Mesendoderm (in vitro differentiated cells): ENCODE measurements at regions not wholly inside any gene's neighbourhood (a gene's known extent, or its start where the extent isn't known, plus 50 kb on each side); places are given as distances from the start of the nearest gene placed in this dataset.

Source experiments
- DNase-seq: peaks from one replicate; pipeline ENCODE4 v3.0.0; 2013
- H2AK5ac ChIP-seq: 2 replicates; pipeline ENCODE4 v1.6.1; 2013; ENCODE audit warnings: low read length, inconsistent platforms
- H2BK120ac ChIP-seq: 2 replicates; pipeline ENCODE4 v1.6.1; 2013; ENCODE audit warnings: low read depth, mild to moderate bottlenecking, low read length, moderate library complexity, mixed read lengths
- H2BK15ac ChIP-seq: replicated peaks from 2 replicates; pipeline ENCODE4 v1.6.1; 2013; ENCODE audit warnings: low read depth, mild to moderate bottlenecking, moderate library complexity
- H2BK5ac ChIP-seq: 2 replicates; pipeline ENCODE4 v1.6.1; 2013; ENCODE audit warnings: low read length, inconsistent platforms
- H3K18ac ChIP-seq: 2 replicates; pipeline ENCODE4 v1.6.1; 2013; ENCODE audit warnings: mild to moderate bottlenecking, low read length, mixed read lengths
- H3K23ac ChIP-seq: one replicate; pipeline ENCODE4 v1.6.1; 2013; ENCODE audit warnings: low read length
- H3K27ac ChIP-seq: 2 replicates; pipeline ENCODE4 v1.5.1; 2013; ENCODE audit warnings: low read depth, mild to moderate bottlenecking, inconsistent platforms, low read length, moderate library complexity
- H3K27me3 ChIP-seq: 2 replicates; pipeline ENCODE4 v1.6.1; 2013; ENCODE audit warnings: low read length, control low read depth, mild to moderate bottlenecking, inconsistent platforms; ENCODE audit not compliant: insufficient read depth, poor library complexity
- H3K36me3 ChIP-seq: 2 replicates; pipeline ENCODE4 v1.6.1; 2013; ENCODE audit warnings: low read length, inconsistent platforms; ENCODE audit not compliant: control insufficient read depth, insufficient read depth
- H3K4ac ChIP-seq: one replicate; pipeline ENCODE4 v1.6.1; 2013; ENCODE audit warnings: low read depth, mild to moderate bottlenecking, low read length, moderate library complexity
- H3K4me1 ChIP-seq: 2 replicates; pipeline ENCODE4 v1.6.1; 2013; ENCODE audit warnings: low read depth, low read length, inconsistent platforms; ENCODE audit not compliant: control insufficient read depth
- H3K4me2 ChIP-seq: 2 replicates; pipeline ENCODE4 v1.6.1; 2013; ENCODE audit warnings: low read length
- H3K4me3 ChIP-seq: 2 replicates; pipeline ENCODE4 v1.5.1; 2013; ENCODE audit warnings: mild to moderate bottlenecking, low read length
- H3K56ac ChIP-seq: one replicate; pipeline ENCODE4 v1.6.1; 2013; ENCODE audit warnings: low read length
- H3K79me1 ChIP-seq: 2 replicates; pipeline ENCODE4 v1.6.1; 2013; ENCODE audit warnings: low read length, inconsistent platforms
- H3K79me2 ChIP-seq: 2 replicates; pipeline ENCODE4 v1.6.1; 2013; ENCODE audit warnings: mild to moderate bottlenecking, low read length; ENCODE audit not compliant: control insufficient read depth, insufficient read depth
- H3K9ac ChIP-seq: 2 replicates; pipeline ENCODE4 v1.6.1; 2013; ENCODE audit warnings: low read length, inconsistent platforms
- H4K5ac ChIP-seq: one replicate; pipeline ENCODE4 v1.6.1; 2013; ENCODE audit warnings: low read length
- H4K8ac ChIP-seq: one replicate; pipeline ENCODE4 v1.6.1; 2013; ENCODE audit warnings: low read depth, mild to moderate bottlenecking, control low read depth, low read length, moderate library complexity
- WGBS: extraction: QIAGEN DNeasy Blood & Tissue Kit; methylation state at CpG from one replicate; pipeline ENCODE4 v1.1.7; 2013; ENCODE audit warnings: low lambda C conversion rate, missing lambda C conversion rate; ENCODE audit not compliant: insufficient coverage; ENCODE audit errors: extremely low coverage; 5-methylcytosine and 5-hydroxymethylcytosine counted together

DNA sequence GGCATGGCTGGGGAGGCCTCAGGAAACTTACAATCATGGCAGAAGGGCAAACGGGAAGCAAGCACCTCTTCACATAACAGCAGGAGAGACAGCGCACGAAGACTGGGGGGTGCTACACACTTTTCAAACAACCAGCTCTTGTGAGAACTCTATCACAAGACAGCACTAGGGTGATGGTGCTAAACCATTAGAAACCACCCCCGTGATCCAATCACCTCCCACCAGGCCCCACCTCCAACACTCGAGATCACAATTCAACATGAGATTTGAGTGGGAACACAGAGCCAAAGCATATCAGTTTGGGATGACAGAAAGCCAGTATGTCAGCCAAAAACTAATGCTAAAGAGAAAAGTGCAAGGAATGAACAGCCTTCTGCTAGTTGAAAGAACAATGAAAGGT is 309.8 kb upstream of the CCDC54 start:
- Histone ChIP-seq H3K27ac (no peak overlapping the region), H3K27me3 (no peaks in the 10 kb centered on the region), H2AK5ac (no peak overlapping the region), H3K36me3 (no peaks in the 10 kb centered on the region), H3K56ac (no peak overlapping the region), H4K5ac (no peak overlapping the region), H3K79me1 (no peaks in the 10 kb centered on the region), H3K4me3 (no peak overlapping the region), H3K23ac (no peak overlapping the region), H3K18ac (no peak overlapping the region), H3K4ac (no peak overlapping the region), H2BK5ac (no peak overlapping the region), H3K4me1 (no peaks in the 10 kb centered on the region), H3K79me2 (no peaks in the 10 kb centered on the region), H4K8ac (no peak overlapping the region), H3K9ac (no peak overlapping the region), H2BK15ac (no peak overlapping the region), H2BK120ac (no peak overlapping the region), H3K4me2 (no peak overlapping the region)
- no CpG with 5 or more reads among the region's 5 CpGs for WGBS
- DNase-seq = no peak

DNA sequence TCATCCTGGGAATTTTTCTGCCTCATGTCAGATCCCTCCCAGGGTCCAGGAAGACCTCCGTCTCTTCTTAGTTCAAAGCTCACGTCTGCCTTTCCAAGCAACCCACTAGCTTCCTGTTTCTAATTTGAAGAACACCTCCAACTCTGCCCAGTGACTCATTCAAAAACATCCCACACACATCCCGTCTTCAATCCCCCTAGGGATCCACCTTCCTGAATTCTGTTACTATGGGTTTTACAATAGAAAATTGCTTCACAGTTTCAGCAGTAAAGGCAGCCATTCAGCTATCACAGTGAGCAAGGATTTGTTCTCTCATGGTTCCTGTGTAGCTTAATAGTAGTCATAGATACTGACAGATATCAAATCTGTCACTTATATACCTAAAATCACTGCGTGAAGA is 308.3 kb upstream of the CCDC54 start:
- no peaks in the 10 kb centered on the region for H3K79me1 ChIP-seq
- H3K4me1 ChIP-seq = no peaks in the 10 kb centered on the region
- no peak overlapping the region for H3K9ac ChIP-seq
- no peak overlapping the region for H3K27ac ChIP-seq
- peak overlapping the region; percentile 54 for H2BK120ac ChIP-seq
- no peak overlapping the region for H3K4me2 ChIP-seq
- H3K23ac ChIP-seq = no peak overlapping the region
- H3K79me2 ChIP-seq = no peaks in the 10 kb centered on the region
- H3K4ac ChIP-seq = no peak overlapping the region
- no peak overlapping the region for H3K56ac ChIP-seq
- H4K5ac ChIP-seq = no peak overlapping the region
- no peak overlapping the region for H4K8ac ChIP-seq
- peak; percentile 53 for DNase-seq
- whole genome bisulfite sequencing = no CpG with 5 or more reads among the region's 4 CpGs
- no peak overlapping the region for H2BK5ac ChIP-seq
- H3K18ac ChIP-seq = no peak overlapping the region
- no peak overlapping the region for H2BK15ac ChIP-seq
- H3K27me3 ChIP-seq = no peaks in the 10 kb centered on the region
- H3K36me3 ChIP-seq = no peaks in the 10 kb centered on the region
- no peak overlapping the region for H3K4me3 ChIP-seq
- no peak overlapping the region for H2AK5ac ChIP-seq

DNA sequence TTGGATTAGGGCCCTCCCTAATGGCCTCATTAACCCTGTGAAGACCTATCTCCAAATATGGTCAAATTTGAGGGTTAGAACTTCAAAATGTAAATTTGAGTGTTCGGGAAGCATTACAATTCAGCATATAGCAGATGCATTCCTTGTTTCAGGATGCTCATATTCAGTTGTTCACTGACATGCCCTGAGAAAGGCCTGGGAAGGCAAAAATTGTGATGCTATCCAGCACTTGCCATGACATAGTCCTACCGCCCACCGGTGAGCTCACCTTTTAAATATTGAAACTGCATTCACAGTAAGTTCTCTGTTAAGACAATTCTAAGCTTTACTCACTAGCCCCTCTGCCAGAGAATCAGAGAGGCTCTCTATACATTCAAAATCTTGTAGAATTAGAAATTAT is 300.3 kb upstream of the CCDC54 start:
- Histone ChIP-seq H3K27ac (no peak overlapping the region), H3K18ac (no peak overlapping the region), H3K4me2 (no peak overlapping the region), H3K36me3 (no peaks in the 10 kb centered on the region), H3K79me2 (no peaks in the 10 kb centered on the region), H4K8ac (no peak overlapping the region), H2BK120ac (no peak overlapping the region), H2AK5ac (no peak overlapping the region), H3K56ac (no peak overlapping the region), H2BK15ac (no peak overlapping the region), H3K4me1 (no peaks in the 10 kb centered on the region), H3K4ac (no peak overlapping the region), H3K27me3 (no peaks in the 10 kb centered on the region), H3K23ac (no peak overlapping the region), H3K4me3 (no peak overlapping the region), H3K79me1 (no peaks in the 10 kb centered on the region), H2BK5ac (no peak overlapping the region), H4K5ac (no peak overlapping the region), H3K9ac (no peak overlapping the region)
- WGBS = no CpG with 5 or more reads among the region's 3 CpGs
- DNase-seq = no peak

DNA sequence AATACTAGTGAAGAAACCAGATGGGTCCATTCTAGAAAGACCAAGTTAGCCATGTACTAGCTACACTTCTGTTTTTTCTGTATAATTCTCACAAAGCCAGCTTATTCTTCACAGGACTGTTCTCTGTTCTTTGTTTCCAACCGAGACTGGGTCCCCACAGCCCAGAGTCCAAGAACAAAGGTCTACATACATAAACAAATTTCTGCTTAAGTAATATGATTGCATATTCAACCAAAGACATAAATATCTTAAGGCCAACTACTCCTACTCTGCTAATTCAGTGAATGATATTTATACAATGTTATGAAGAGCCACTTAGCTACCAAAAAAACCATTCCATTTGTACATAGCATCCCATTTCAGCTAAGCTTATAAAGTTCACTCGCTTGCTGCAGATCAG is 299.8 kb upstream of the CCDC54 start:
- H3K36me3 ChIP-seq = no peaks in the 10 kb centered on the region
- H3K4me3 ChIP-seq = no peak overlapping the region
- no peaks in the 10 kb centered on the region for H3K79me1 ChIP-seq
- no peaks in the 10 kb centered on the region for H3K79me2 ChIP-seq
- H3K27ac ChIP-seq = no peak overlapping the region
- H3K4me2 ChIP-seq = no peak overlapping the region
- no peak overlapping the region for H3K9ac ChIP-seq
- H3K18ac ChIP-seq = no peak overlapping the region
- no peak overlapping the region for H2BK120ac ChIP-seq
- DNase-seq = no peak
- no CpG with 5 or more reads among the region's 2 CpGs for WGBS
- no peak overlapping the region for H2BK15ac ChIP-seq
- H3K27me3 ChIP-seq = no peaks in the 10 kb centered on the region
- H2BK5ac ChIP-seq = no peak overlapping the region
- no peak overlapping the region for H3K23ac ChIP-seq
- no peaks in the 10 kb centered on the region for H3K4me1 ChIP-seq
- no peak overlapping the region for H2AK5ac ChIP-seq
- no peak overlapping the region for H3K56ac ChIP-seq
- no peak overlapping the region for H3K4ac ChIP-seq
- H4K8ac ChIP-seq = no peak overlapping the region
- no peak overlapping the region for H4K5ac ChIP-seq

DNA sequence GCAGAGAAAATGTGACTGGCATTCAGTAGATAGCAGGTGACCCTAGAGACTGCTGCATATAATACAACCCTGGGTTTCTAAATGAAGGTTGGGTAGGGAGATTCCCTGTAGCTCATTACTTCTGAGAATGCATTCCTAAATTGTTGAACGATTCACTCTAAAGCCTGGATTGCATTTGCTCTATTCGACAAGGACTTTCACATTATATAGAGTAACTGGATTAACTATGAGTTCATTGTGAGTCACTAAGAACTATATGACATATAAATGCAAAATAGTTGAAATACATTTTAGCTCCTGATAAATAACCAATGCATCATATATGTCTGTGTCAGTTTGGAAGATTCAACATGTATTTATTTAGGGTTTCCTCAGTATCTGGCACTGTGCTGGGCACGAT is 294.7 kb upstream of the CCDC54 start:
- no peaks in the 10 kb centered on the region for H3K79me2 ChIP-seq
- H2BK120ac ChIP-seq = no peak overlapping the region
- no peaks in the 10 kb centered on the region for H3K79me1 ChIP-seq
- H3K4ac ChIP-seq = no peak overlapping the region
- H2BK5ac ChIP-seq = no peak overlapping the region
- H3K27me3 ChIP-seq = no peaks in the 10 kb centered on the region
- no peak overlapping the region for H3K27ac ChIP-seq
- H3K23ac ChIP-seq = no peak overlapping the region
- H3K9ac ChIP-seq = no peak overlapping the region
- no CpG with 5 or more reads among the region's 3 CpGs for WGBS
- H3K4me1 ChIP-seq = no peaks in the 10 kb centered on the region
- H2BK15ac ChIP-seq = no peak overlapping the region
- H3K4me3 ChIP-seq = no peak overlapping the region
- no peak for DNase-seq
- no peak overlapping the region for H2AK5ac ChIP-seq
- H4K5ac ChIP-seq = no peak overlapping the region
- no peak overlapping the region for H3K4me2 ChIP-seq
- H3K18ac ChIP-seq = no peak overlapping the region
- H3K36me3 ChIP-seq = no peaks in the 10 kb centered on the region
- H4K8ac ChIP-seq = no peak overlapping the region
- H3K56ac ChIP-seq = no peak overlapping the region

DNA sequence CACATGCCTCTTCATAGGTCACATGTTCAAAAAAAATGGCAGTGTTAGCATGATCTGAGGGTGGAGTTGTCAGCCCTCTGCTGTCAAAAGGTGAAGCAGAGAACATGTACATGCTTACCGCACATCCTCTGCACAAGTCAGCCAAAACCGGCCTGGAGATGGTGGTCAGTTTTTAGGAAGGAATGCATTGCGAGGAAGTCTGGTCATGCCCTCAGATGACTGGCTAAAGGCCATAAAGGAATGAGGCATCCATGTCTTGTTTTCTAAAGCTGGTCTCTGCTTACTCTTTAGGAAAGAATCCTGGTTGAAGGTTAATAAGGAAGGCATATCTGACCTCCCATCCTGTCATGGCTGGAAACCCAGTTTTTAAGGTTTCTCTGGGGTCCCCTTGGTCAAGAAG is 292.0 kb upstream of the CCDC54 start:
- no peak overlapping the region for H2AK5ac ChIP-seq
- H3K79me1 ChIP-seq = no peaks in the 10 kb centered on the region
- H3K9ac ChIP-seq = no peak overlapping the region
- H3K4me2 ChIP-seq = no peak overlapping the region
- no peak overlapping the region for H3K23ac ChIP-seq
- H3K27me3 ChIP-seq = no peaks in the 10 kb centered on the region
- H3K27ac ChIP-seq = no peak overlapping the region
- no peak overlapping the region for H2BK15ac ChIP-seq
- no peaks in the 10 kb centered on the region for H3K4me1 ChIP-seq
- H3K79me2 ChIP-seq = no peaks in the 10 kb centered on the region
- H3K4me3 ChIP-seq = no peak overlapping the region
- no CpG with 5 or more reads among the region's 3 CpGs for WGBS
- no peak for DNase-seq
- H3K18ac ChIP-seq = no peak overlapping the region
- no peaks in the 10 kb centered on the region for H3K36me3 ChIP-seq
- H2BK5ac ChIP-seq = no peak overlapping the region
- no peak overlapping the region for H4K8ac ChIP-seq
- H3K56ac ChIP-seq = no peak overlapping the region
- no peak overlapping the region for H3K4ac ChIP-seq
- no peak overlapping the region for H2BK120ac ChIP-seq
- H4K5ac ChIP-seq = no peak overlapping the region
